Body of pancreas (tissue), 4 donors: ENCODE measurements at regions not wholly inside any gene's neighbourhood (a gene's known extent, or its start where the extent isn't known, plus 50 kb on each side); places are given as distances from the start of the nearest gene placed in this dataset.

ENCODE experiments used
- POLR2A ChIP-seq, 3 donors: fragments of 450-650 bp; IDR thresholded peaks; one replicate each; pipeline ENCODE4 v1.6.1; 2016; ENCODE audit warnings: antibody characterized with exemption in 3 of 3, mild to moderate bottlenecking in 2 of 3
- TF ChIP-seq, protein P1 (sequence below), 7 experiments: fragments of 450-650 bp in 4 of 7; fragments of 200-600 bp in 3 of 7; sonication (generic) in 3 of 7; IDR thresholded peaks; one replicate each; pipeline ENCODE4 v1.5.1; 2016 to 2019; ENCODE audit warnings: antibody characterized with exemption in 7 of 7

DNA sequence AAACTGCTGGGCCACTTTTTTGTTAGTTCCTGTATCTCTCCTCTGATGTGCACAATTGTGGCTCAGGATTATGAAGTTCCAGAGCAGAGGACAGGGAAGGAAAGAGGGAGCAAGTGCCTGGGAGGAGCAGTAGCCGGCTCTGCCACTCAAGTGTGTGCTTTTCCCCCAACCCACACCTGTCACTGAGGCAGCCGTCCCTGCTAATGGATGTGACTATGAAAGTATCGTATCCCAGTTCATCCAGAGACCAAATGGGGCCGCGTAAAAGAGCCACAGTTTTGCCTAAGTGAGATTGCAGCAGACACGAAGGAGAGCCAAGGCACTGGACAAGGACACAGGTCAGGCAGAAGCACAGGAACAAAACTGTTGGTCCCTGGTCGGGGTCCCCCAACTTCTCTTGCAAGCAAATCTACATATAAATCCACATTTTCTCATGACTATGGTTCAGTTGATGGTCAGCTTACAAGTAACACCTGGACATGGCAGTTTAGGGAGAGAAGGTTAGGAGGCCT lies 204.7 kb downstream of the RHOU start:
- TF ChIP-seq POLR2A (IDR thresholded peaks at IDR 0.05): no peak
- TF ChIP-seq, protein P1, sequence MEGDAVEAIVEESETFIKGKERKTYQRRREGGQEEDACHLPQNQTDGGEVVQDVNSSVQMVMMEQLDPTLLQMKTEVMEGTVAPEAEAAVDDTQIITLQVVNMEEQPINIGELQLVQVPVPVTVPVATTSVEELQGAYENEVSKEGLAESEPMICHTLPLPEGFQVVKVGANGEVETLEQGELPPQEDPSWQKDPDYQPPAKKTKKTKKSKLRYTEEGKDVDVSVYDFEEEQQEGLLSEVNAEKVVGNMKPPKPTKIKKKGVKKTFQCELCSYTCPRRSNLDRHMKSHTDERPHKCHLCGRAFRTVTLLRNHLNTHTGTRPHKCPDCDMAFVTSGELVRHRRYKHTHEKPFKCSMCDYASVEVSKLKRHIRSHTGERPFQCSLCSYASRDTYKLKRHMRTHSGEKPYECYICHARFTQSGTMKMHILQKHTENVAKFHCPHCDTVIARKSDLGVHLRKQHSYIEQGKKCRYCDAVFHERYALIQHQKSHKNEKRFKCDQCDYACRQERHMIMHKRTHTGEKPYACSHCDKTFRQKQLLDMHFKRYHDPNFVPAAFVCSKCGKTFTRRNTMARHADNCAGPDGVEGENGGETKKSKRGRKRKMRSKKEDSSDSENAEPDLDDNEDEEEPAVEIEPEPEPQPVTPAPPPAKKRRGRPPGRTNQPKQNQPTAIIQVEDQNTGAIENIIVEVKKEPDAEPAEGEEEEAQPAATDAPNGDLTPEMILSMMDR (IDR thresholded peaks at IDR 0.05): no peak
